H9 (cell line): ENCODE measurements at regions not wholly inside any gene's neighbourhood (a gene's known extent, or its start where the extent isn't known, plus 50 kb on each side); places are given as distances from the start of the nearest gene placed in this dataset.

ENCODE experiments used
- DNase-seq: peaks from one replicate; pipeline ENCODE4 v3.0.0-alpha.2; 2017
- H2AFZ ChIP-seq: one replicate; pipeline ENCODE4 v1.6.1; 2013; ENCODE audit warnings: mild to moderate bottlenecking, low read length, control low read depth, moderate library complexity
- H2AK5ac ChIP-seq: 2 replicates; pipeline ENCODE4 v1.6.1; 2013; ENCODE audit warnings: low read length, control low read depth, mixed read lengths; ENCODE audit not compliant: insufficient read length
- H2BK120ac ChIP-seq: one replicate; pipeline ENCODE4 v1.6.1; 2013; ENCODE audit warnings: low read depth, mild to moderate bottlenecking, low read length, control low read depth, inconsistent platforms; ENCODE audit not compliant: poor library complexity, severe bottlenecking
- H2BK12ac ChIP-seq: 2 replicates; pipeline ENCODE4 v1.6.1; 2013; ENCODE audit warnings: low read length, control low read depth, mixed read lengths, low read depth; ENCODE audit not compliant: insufficient read length
- H2BK15ac ChIP-seq: 2 replicates; pipeline ENCODE4 v1.6.1; 2013; ENCODE audit warnings: low read depth, low read length, control low read depth
- H2BK20ac ChIP-seq: one replicate; pipeline ENCODE4 v1.6.1; 2013; ENCODE audit warnings: low read depth, mild to moderate bottlenecking, low read length, control low read depth, inconsistent platforms; ENCODE audit not compliant: poor library complexity, severe bottlenecking
- H2BK5ac ChIP-seq: 2 replicates; pipeline ENCODE4 v1.6.1; 2013; ENCODE audit warnings: low read length, control low read depth, mixed read lengths; ENCODE audit not compliant: insufficient read length
- H3K14ac ChIP-seq: 2 replicates; pipeline ENCODE4 v1.6.1; 2013; ENCODE audit warnings: low read length, control low read depth; ENCODE audit not compliant: insufficient read depth
- H3K18ac ChIP-seq: 2 replicates; pipeline ENCODE4 v1.6.1; 2013; ENCODE audit warnings: low read depth, mild to moderate bottlenecking, mixed read lengths, low read length, control low read depth; ENCODE audit not compliant: insufficient read length
- H3K23ac ChIP-seq: 2 replicates; pipeline ENCODE4 v1.6.1; 2013; ENCODE audit warnings: low read length, control low read depth, mixed read lengths, low read depth; ENCODE audit not compliant: insufficient read length
- H3K23me2 ChIP-seq: 2 replicates; pipeline ENCODE4 v1.6.1; 2013; ENCODE audit warnings: low read depth, mild to moderate bottlenecking, mixed read lengths, low read length, control low read depth; ENCODE audit not compliant: insufficient read length, poor library complexity, severe bottlenecking
- H3K27ac ChIP-seq: 2 replicates; pipeline ENCODE4 v1.5.1; 2013; ENCODE audit warnings: low read length, control low read depth, mixed read lengths, low read depth; ENCODE audit not compliant: insufficient read length
- H3K27me3 ChIP-seq: 2 replicates; pipeline ENCODE4 v1.6.1; 2013; ENCODE audit warnings: low read length, control low read depth, inconsistent platforms; ENCODE audit not compliant: insufficient read depth
- H3K4ac ChIP-seq: 2 replicates; pipeline ENCODE4 v1.6.1; 2013; ENCODE audit warnings: low read depth, mild to moderate bottlenecking, control low read depth, inconsistent platforms, low read length, moderate library complexity
- H3K4me1 ChIP-seq: 2 replicates; pipeline ENCODE4 v1.6.1; 2013; ENCODE audit warnings: low read length, control low read depth, inconsistent platforms; ENCODE audit not compliant: insufficient read depth
- H3K4me2 ChIP-seq: 2 replicates; pipeline ENCODE4 v1.6.1; 2013; ENCODE audit warnings: low read length, control low read depth, mixed read lengths; ENCODE audit not compliant: insufficient read length, insufficient read depth
- H3K56ac ChIP-seq: 2 replicates; pipeline ENCODE4 v1.6.1; 2013; ENCODE audit warnings: low read depth, mild to moderate bottlenecking, mixed read lengths, low read length, control low read depth; ENCODE audit not compliant: insufficient read length
- H3K79me1 ChIP-seq: 2 replicates; pipeline ENCODE4 v1.6.1; 2013; ENCODE audit warnings: low read depth, mild to moderate bottlenecking, moderate library complexity, low read length, control low read depth, inconsistent platforms; ENCODE audit not compliant: insufficient read depth, poor library complexity, severe bottlenecking
- H3K79me2 ChIP-seq: 2 replicates; pipeline ENCODE4 v1.6.1; 2013; ENCODE audit warnings: low read length, control low read depth, inconsistent platforms; ENCODE audit not compliant: insufficient read depth
- H3K9ac ChIP-seq: 2 replicates; pipeline ENCODE4 v1.6.1; 2013; ENCODE audit warnings: low read length, control low read depth, mixed read lengths; ENCODE audit not compliant: insufficient read length; ENCODE audit errors: extremely low read depth
- H3K9me3 ChIP-seq: one replicate; pipeline ENCODE4 v1.6.1; 2013; ENCODE audit warnings: low read depth, low read length, inconsistent platforms; ENCODE audit not compliant: control insufficient read depth
- H3T11ph ChIP-seq: one replicate; pipeline ENCODE4 v1.6.1; 2013; ENCODE audit warnings: mild to moderate bottlenecking, low read length, control low read depth, inconsistent platforms
- H4K20me1 ChIP-seq: one replicate; pipeline ENCODE4 v1.6.1; 2013; ENCODE audit not compliant: control insufficient read depth, insufficient read length, insufficient read depth
- H4K5ac ChIP-seq: 2 replicates; pipeline ENCODE4 v1.6.1; 2013; ENCODE audit warnings: low read depth, mild to moderate bottlenecking, mixed read lengths, low read length, control low read depth; ENCODE audit not compliant: insufficient read length
- H4K8ac ChIP-seq: replicated peaks from 2 replicates; pipeline ENCODE4 v1.6.1; 2013; ENCODE audit warnings: low read length, control low read depth, mixed read lengths, low read depth; ENCODE audit not compliant: insufficient read length
- H4K91ac ChIP-seq: 2 replicates; pipeline ENCODE4 v1.6.1; 2013; ENCODE audit warnings: low read depth, mild to moderate bottlenecking, moderate library complexity, mixed read lengths, low read length, control low read depth; ENCODE audit not compliant: insufficient read length
- H3K27ac Mint-ChIP-seq, 3 experiments: 2 replicates in 2 of 3; 3 replicates in 1 of 3; pipeline ENCODE4 v1.8.0; 2020 to 2021; ENCODE audit warnings: mixed read lengths in 3 of 3, mild to moderate bottlenecking in 1 of 3, moderate library complexity in 1 of 3
- H3K27me3 Mint-ChIP-seq: 2 replicates; pipeline ENCODE4 v1.8.0; 2021; ENCODE audit warnings: low read depth, mild to moderate bottlenecking, moderate library complexity, mixed read lengths
- H3K36me3 Mint-ChIP-seq, 3 experiments: 2 replicates in 2 of 3; 3 replicates in 1 of 3; pipeline ENCODE4 v1.8.0; 2020 to 2021; ENCODE audit warnings: low read depth in 3 of 3, mixed read lengths in 3 of 3; ENCODE audit not compliant: insufficient read depth in 1 of 3
- H3K4me1 Mint-ChIP-seq, 2 experiments: 2 replicates each; pipeline ENCODE4 v1.8.0; 2020; ENCODE audit warnings: mixed read lengths in 2 of 2
- H3K4me3 Mint-ChIP-seq, 2 experiments: 2 replicates in 1 of 2; 3 replicates in 1 of 2; pipeline ENCODE4 v1.8.0; 2020 to 2021; ENCODE audit warnings: mild to moderate bottlenecking in 2 of 2, mixed read lengths in 2 of 2, moderate library complexity in 1 of 2
- H3K9me3 Mint-ChIP-seq, 2 experiments: 2 replicates in 1 of 2; 3 replicates in 1 of 2; pipeline ENCODE4 v1.8.0; 2020; ENCODE audit warnings: mild to moderate bottlenecking in 2 of 2, mixed read lengths in 2 of 2, moderate library complexity in 1 of 2
- CTCF ChIP-seq: fragments of 200-600 bp; sonication (generic); conservative IDR thresholded peaks from 3 replicates; pipeline ENCODE4 v1.8.0; 2021; ENCODE audit warnings: antibody characterized with exemption, mild to moderate bottlenecking
- WGBS: extraction: QIAGEN DNeasy Blood & Tissue Kit; methylation state at CpG from one replicate; pipeline ENCODE4 v1.1.7; 2013; ENCODE audit warnings: missing lambda C conversion rate, low lambda C conversion rate, mixed read lengths; ENCODE audit not compliant: insufficient read length; ENCODE audit errors: extremely low coverage; 5-methylcytosine and 5-hydroxymethylcytosine counted together

- no peaks in the 10 kb centered on the region for H3K79me2 ChIP-seq
- H4K91ac ChIP-seq: no peak overlapping the region
- DNase-seq: no peak
- Mint-ChIP-seq H3K4me1 (peaks cover 11 to 13% of the 10 kb centered on the region in 2 experiments), H3K36me3 (no peaks in the 10 kb centered on the region), H3K9me3 (no peaks in the 10 kb centered on the region), H3K4me3 (no peak overlapping the region), H3K27me3 (no peaks in the 10 kb centered on the region; the same call in 1 of the 2 replicates), H3K27ac (peak overlapping the region in 1 of 3 experiments; percentile 74; a peak in 1 of 7 replicates)
- H3K27ac ChIP-seq: no peak overlapping the region
- H2BK120ac ChIP-seq: no peak overlapping the region
- H2AK5ac ChIP-seq: no peak overlapping the region
- H3K18ac ChIP-seq: no peak overlapping the region
- H3K56ac ChIP-seq: no peak overlapping the region
- H2BK12ac ChIP-seq: no peak overlapping the region
- no peak overlapping the region for H3K9ac ChIP-seq
- no peaks in the 10 kb centered on the region; the same call in 1 of the 2 replicates for H3K4me1 ChIP-seq
- H2AFZ ChIP-seq: no peak overlapping the region
- no peak overlapping the region for H2BK5ac ChIP-seq
- H2BK20ac ChIP-seq: no peak overlapping the region
- no peak overlapping the region for H3K23ac ChIP-seq
- H4K20me1 ChIP-seq: no peaks in the 10 kb centered on the region
- no peak overlapping the region for H3K4ac ChIP-seq
- no peak overlapping the region for H2BK15ac ChIP-seq
- no peak overlapping the region for H3T11ph ChIP-seq
- no peak overlapping the region for H3K14ac ChIP-seq
- no peaks in the 10 kb centered on the region for H3K27me3 ChIP-seq
- no peak overlapping the region for H4K8ac ChIP-seq
- no peaks in the 10 kb centered on the region for H3K79me1 ChIP-seq
- no peak overlapping the region for H3K4me2 ChIP-seq
- no CpG with 5 or more reads among the region's 1 CpG for WGBS
- no peaks in the 10 kb centered on the region for H3K23me2 ChIP-seq
- H4K5ac ChIP-seq: no peak overlapping the region
- no peaks in the 10 kb centered on the region for H3K9me3 ChIP-seq
- no peak for TF ChIP-seq CTCF
These were observed 170.0 kb downstream of the FCRL5 start for GRCh38 chr1:157382351-157382750.
